LoVo (cell line): ENCODE measurements at regions not wholly inside any gene's neighbourhood (a gene's known extent, or its start where the extent isn't known, plus 50 kb on each side); places are given as distances from the start of the nearest gene placed in this dataset.
A peak's percentile ranks its signal among the peaks of the same experiment; 100 is the strongest.
"Not testable (repeated sequence)": the region's sequence is repeated elsewhere in the genome, so short reads cannot be mapped to it uniquely, and the experiment has no call there.

Experiments
- DNase-seq: peaks from one replicate; pipeline ENCODE4 v3.0.0-alpha.2; 2016; ENCODE audit warnings: low spot score

DNA sequence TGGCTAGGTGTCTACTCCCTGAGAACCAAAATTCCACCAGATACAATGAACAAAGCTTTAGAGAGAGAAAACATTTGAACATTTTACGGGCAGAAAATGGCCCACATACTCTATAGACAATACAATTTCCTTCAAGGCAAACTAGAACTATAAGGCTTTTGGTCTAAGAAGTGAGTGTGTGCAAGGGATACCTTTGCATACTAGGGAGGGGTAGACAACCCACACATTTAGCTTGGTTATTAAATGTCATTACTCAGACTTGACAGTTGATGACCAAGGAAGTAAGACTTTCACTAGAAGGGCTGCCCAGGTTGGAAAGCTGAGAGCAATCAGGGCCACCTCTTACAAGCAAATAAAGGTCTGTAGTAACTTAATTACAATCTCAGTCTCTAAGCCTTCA is 64.0 kb upstream of the PLEKHM1 start:
- not testable (repeated sequence) for DNase-seq

DNA sequence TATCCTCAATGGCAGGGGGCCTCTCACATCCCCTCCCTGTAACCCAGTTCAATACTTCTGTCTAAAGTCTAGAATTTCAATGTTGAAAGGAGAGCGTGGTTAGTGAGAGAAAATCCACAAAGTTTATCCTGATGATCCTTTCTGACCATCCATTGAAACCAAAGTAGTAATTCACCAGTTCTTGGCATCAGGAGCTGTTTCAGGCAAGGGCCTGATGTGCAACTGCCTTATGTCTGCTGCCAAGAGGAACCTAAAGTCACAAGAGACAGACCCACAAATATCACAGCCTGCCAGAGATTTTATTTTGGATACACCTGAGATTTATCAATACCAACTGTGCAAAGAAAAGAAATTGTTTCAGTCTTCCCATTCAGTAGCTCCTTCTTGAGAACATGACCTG is 68.3 kb upstream of the PLEKHM1 start:
- DNase-seq = not testable (repeated sequence)

DNA sequence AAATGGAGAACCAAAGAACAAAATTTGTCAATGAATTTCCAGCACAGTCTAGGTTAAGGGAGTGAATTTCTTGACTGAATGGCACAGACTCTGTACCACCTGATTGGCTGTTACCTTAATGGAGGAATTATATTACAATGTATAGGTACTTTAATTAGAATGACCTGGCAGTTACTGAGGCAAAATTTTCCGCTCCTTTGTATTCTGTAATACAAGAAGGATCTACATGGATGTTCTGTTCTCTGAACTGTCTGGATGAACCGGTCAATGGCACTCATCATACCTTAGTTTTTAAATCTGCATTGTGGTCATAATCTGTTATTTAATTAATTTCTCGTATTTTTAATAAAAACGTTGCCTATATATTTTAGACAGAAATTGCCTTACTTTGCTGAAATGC is 72.3 kb upstream of the PLEKHM1 start:
- not testable (repeated sequence) for DNase-seq

DNA sequence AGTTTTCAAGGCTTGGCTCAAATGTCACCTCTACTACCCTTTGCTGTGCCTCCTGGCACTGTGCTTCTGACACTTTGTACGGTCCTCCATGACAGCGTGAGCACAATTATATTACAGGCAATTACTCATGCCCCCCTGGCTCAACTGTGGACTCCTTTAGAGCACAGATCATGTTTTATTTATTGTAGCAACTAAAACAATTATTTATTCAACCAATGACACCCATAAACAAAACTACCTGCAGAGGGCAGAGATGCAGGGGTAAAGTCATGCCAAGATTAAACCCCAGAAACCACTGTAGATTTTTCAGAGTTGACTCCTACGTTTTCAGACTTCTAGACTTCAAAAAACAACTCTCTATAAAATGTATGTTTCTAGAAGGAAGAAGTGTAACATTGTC is 72.8 kb upstream of the PLEKHM1 start:
- not testable (repeated sequence) for DNase-seq

DNA sequence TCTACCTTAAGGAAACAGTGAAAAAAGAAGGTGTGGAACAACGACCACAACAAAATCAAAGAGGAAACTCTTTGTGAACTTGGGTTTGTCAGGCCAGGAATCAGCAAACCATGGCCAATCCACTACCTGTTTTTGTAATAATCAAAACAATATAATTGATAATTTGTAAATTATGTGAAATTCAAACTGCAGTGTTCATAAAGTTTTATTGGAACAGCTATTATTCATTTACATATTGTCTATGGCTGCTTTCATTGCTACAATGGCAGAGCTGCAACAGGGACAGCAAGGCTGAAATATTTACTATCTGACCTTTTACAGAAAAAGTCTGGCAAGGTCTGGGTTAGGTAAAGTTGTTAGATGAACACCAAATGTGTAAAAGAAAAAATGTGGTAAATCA is 77.8 kb upstream of the PLEKHM1 start:
- not testable (repeated sequence) for DNase-seq

DNA sequence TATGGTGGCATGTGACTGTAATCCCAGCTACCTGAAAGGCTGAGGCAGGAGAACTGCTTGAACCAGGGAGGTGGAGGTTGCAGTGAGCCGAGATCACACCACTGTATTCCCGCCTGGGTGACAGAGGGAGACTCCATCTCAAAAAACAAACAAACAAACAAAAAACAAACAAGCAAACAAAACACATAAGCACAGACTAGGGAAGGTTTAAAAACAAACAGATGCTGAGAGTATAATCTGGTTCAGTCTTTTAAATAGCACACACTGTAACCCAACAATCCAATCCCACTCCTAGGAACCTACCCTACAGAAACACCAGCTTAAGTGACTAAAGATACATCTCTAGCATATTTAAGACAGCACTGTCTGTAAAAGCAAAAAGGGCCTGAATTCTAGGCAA is 82.8 kb upstream of the PLEKHM1 start:
- DNase-seq = not testable (repeated sequence)

DNA sequence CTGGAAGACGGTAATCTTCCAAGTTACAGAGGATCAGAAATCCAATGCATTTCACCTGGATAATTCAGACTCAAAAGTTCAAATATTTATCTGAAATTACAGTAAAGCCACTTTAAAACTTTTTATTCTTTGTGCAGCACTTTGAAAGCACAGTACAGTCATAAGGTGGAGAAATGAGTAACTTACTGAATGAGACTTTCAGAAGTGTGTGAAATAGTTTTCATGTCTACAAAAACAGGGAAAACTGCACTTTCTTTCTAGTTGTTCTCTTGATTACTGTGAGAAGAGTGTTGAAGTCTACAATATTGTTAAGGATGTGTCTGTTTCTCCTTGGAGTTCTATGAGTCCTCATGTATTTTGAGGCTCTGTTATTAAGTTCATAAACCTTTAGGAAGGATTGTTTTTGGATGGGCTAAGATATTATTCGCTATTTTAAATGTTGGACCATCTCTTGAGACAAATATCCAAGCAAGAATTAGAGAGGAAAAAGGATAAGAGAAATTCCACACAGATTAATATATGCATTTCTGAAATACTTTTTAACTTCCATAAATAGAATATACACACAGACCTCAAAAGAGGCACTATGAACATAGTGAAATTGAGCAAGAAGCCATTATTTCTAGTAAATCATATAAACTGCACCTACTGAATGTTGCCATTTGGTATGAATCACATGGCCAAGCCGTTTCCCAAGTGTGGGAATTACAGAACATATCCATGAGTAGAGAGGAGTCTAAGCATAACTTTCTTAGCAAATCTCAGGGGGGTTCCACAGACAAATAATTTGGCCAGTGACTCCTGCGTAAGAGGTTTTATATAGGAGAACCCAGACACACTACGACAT is 83.6 kb upstream of the PLEKHM1 start:
- no peak for DNase-seq

DNA sequence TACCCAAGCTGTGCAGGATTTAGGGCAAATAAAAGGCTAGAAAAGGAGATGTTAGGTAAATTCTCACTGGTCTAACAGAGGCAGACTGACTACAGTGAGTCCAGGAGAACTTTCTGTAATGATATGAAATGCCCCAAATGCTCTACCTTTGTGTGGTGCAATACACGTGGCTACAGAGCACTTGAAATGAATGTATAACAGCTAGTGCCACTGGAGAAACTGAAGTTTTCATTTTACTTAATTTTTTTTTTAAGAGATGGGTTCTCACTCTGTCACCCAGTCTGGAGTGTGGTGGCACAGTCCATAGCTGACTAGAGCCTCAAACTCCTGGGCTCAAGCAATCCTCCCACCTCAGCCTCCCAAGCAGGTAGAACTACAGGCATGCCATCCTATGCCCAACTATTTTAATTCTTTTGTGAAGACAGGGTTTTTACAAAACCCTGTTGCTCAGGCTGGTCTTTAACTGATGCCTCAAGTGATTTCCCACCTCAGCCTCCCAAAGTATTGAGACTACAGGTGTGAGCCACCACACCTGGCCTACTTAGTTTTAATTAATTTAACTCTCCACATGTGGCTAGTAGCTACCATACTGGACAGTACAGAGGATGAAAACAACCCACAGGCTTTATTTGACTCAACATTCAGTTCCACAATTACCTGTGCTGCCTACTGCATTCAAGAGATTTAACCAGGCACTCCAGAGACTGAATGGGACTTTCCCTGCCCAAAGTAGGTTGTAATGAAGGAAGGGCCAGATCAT is 84.8 kb upstream of the PLEKHM1 start:
- DNase-seq = no peak

DNA sequence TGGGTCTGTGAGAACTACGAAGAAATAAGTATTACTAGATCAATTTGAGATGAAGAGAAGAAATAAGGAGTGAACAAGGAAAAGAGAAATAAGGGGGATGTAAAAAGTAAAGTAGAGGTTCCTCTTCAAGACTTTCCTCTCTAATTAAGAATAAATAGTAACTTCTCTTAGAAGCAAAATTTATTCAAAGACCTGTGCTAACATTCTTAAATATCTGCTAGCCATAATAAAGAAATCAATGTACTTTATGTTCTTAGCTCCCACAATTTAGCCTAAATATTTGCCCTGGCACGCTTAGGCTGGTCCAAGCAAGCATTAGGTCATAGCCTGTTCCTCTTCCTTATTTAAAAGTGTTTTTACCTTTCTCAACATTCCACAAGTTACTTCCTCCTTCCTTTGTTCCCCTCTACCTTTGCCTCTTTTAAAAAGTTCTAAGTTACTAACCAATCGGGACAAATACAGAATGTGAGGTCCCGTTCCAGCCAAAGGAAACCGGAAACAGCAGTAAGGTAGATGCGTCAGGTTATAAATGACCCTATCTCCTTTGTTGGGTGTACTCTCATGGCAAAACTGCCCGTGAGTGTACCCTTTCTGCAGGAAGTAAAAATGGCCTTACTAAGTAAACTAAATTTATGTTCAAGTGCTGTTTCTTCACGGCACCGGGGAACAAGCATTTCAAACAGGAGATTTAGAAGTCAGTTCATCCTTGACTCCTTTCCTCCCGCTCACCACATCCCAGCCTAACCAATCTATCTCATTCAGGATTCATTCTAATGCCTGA is 86.2 kb upstream of the PLEKHM1 start:
- DNase-seq = not testable (repeated sequence)

DNA sequence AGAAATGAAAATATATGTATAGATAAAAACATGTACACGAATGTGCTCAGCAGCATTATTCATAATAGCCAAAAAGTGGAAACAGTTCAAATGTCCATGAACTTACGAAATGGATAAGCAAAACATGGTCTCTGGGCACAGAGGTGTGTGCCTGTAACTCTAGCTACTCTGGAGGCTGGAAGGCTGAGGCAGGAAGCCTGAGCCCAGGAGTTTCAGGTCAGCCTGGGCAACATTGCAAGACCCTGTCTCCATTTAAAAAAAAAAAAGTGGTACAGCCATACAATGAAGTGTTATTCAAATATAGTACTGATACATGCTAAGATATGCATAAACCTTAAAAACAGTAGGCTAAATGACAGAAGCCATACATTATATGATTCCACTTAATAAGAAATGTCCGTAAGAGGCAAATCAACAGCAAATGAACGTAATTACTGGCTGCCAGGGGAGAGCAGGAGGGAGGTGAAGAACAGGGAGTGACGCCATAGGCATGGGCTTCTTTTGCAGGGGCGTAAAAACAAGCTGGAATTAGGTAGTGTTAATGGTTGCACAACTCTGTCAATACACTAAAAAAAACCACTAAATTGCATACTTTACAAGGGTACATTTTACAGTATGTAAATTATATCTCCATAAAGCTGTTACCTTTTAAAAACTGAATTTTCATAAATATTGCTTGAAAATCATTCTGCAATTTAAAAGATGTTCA is 87.2 kb upstream of the PLEKHM1 start:
- no peak for DNase-seq

DNA sequence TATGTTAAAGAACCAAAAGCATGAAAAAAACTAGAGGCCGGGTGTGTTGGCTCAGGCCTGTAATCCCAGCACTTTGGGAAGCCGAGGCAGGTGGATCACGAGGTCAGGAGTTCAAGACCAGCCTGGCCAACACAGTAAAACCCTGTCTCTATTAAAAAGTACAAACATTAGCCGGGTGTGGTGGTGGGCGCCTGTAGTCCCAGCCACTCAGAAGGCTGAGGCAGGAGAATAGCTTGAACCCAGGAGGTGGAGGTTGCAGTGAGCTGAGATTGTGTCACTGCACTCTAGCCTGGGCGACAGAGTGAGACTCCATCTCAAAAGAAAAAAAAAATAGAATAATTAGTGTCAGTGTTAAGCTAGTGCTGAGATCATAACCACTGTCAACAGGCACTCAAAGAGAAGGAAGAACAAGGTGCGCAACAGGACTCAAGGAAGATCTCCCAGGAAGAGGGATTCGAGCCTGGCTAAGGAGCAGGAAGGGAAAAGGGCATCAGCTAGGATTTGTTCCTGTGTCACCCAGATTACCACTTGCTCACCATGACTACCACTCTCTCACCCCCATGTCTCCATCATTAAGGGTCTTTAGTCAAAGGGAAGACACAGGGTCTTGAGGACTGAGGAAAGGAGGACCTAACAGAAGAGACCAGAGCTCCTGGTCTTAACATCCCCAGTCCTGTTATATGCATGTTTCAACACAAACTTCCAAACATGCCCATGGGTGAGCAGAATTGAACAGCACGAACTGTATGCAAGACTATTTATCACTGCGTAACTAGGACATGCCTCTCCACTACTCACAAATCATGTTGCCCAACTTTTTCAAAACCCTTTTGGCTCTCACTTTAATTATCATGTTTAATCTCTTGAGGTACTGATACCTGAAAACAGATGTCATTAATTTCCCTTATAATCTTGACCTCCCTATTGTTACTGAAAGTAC is 88.3 kb upstream of the PLEKHM1 start:
- no peak for DNase-seq

DNA sequence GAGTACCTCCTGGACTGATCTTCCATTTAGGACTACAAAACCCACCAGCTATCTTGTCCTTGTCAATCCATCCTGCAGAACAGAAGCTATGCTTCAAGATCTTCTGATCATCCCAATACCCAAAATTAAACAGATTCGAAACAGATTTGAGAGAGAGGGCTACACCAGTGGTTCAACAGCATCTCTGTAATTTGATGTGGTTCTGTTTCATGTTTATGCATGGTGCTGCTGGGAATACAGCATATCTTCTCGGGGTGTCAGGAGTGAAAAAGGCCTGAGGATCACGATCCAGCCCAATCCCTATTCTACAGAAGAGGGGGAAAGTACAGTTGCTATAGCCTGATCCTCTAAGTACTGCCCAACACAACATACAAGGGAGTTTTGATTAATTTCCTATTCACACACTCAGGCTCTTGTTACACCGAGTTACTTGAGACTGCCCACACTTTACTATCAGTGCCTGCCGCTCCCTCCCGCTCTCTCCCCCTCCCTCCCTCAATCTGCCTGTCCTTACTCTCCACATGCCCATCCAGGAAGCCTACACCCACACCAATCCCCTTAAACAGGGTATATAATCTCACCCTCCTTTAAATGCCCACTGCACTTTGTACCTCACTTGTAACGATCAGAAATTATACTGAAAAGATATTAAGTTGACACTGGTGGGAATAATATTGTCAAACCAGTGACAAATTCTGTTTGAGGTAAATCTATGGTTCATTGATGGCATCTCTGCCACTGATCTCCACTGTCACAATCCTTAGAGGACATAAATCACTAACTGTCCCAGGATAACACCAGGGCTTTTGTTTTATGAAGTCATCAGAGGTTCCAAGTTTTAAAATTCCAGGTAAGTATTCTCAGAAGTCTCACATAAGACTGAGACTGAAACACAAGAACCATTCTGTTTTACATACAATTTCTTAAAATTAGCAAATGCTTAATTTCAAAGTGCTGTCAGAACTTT is 89.3 kb upstream of the PLEKHM1 start:
- DNase-seq = no peak

DNA sequence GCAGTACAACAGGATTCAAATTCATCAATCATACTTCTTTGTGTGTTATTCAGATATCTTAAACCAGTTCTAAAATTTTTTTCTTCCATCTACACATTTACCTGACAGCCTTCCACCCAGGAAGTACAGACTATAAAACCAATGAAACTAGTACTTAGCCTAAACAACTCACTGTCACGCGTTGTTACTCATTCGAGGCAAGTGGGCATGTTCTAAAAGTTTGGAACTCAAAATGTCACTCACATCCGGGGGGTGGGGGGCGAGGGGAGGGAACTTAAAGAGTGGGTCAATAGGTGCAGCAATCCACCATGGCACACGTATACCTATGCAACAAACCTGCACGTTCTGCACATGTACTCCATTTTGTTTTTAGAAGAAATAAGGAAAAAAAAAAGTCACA is 90.4 kb upstream of the PLEKHM1 start:
- DNase-seq = no peak

DNA sequence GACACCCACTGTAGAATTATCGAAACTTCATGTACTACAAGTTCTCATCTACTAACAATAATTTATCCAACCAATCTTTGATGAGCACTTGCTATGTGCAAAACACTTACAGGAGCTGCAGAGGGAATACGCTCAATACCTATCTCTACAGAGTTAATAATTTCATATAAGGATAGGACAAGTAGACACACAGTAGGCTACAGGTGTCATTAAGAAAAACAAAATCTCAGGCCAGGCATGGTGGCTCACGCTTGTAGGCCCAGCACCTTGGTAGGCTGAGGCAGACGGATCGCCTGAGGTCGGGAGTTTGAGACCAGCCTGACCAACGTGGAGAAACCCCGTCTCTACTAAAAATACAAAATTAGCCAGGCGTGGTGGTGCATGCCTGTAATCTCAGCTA is 91.3 kb upstream of the PLEKHM1 start:
- no peak for DNase-seq

DNA sequence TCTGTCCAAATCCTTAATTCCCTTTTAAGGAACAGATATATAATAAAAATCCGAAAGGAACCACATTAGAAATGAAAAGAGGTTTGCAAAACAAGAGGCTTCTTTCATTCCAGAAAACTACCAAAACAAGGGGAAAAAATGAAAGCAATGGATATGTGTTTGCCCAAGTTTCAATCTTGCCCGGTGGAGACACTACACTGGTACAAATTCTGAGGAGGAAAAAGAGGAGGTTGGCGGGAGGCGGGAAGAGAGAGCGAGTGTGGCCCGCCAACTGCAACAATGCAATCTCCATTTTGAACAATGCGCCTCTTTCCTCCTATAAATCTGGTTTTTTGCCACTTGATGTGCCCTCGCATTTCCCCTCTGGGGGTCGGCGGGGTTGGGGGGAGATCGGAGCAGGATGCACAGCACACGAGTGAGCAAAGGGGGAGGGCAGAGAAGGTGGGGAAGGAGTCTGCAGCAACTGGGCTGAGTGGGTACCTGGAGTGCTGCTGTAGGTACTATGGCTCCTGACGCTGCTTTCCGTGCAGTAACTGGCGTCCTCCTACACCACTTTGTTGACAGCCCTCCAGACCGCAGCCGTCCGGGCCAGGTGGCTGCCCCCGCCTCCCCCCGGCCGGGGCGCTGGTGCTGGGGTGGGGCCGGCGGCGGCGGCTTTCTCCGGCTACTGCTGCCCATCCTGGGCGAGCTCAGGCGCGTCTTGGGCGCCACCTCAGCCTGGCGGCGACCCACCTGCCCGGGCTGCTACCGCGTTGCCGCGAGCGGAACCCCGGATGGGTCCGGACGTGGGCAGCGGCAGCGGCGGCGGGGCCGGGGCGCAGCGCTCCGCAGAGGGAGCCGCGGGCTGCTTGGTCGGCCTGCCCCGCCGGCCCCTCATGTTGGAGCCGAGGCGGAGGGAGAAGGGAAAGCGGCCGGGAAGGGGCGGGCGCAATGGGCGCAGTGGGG is 93.8 kb upstream of the PLEKHM1 start:
- DNase-seq = peak; percentile 50

DNA sequence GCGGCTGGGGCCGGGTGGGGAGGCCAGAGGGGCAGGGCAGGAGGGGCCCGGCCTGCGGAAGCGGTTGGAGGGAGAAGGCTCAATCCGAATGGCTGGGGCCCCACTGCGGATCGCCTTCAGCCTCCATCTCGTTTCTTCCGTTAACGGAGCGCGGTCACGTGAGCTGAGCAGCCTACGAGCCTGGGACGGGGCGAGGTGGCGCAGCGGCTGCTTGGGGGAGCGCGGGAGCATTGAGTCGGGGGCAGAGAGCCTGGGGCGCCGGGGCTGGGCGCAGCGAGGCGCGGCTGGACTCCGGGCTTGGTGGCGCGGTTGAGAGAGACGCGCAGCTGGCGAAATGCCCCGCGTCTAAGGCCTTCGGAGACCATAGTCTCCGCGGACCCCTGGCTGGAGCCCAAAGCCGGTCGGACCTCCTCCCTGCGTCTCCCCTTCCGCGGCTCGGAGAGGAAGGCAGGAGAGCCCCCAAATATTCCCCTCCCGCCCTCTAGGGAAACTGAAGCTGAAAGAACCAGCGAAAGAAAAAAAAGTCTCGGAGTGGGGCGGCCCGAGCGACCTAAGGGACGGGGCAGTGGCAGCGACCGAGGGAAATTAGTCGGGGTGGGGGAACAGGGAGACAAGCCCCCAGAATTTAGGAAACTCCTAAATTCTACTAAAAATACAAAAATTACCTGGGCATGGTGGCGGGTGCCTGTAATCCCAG is 94.7 kb upstream of the PLEKHM1 start:
- peak; percentile 84 for DNase-seq

DNA sequence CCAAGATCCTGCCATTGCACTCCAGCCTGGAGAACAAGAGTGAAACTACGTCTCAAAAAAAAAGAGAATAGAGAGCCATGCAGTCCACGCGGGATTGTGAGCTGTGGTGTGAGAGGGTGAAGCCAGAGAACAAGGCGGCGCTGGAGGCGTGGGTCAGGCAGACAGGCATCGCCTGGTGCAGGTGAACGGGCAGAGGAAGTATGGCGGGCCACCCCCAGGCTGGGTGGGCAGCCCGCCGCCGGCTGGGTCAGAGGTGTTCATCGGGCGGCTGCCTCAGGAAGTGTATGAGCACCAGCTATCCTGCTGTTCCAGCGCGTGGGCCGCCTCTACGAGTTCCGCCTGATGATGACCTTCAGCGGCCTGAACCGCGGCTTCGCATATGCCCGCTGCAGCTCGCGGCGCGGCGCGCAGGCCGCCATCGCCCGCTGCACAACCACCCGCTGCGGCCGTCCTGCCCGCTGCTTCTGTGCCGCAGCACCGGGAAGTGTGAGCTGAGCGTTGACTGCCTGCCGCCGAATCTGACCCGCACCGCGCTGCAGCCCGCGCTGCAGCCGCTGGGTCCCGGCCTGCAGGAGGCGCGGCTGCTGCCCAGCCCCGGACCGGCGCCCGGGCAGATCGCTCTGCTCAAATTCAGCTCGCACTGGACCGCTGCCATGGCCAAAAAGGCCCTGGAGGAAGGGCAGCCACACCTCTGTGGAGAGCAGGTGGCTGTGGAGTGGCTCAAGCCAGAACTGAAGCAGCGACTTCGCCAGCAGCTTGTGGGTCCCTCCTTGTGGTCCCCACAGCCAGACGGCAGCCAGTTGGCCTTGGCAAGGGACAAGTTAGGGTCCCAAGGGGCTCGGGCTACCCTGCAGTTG is 95.5 kb upstream of the PLEKHM1 start:
- peak; percentile 49 for DNase-seq
